ENCODE measurements at regions not wholly inside any gene's neighbourhood (a gene's known extent, or its start where the extent isn't known, plus 50 kb on each side); places are given as distances from the start of the nearest gene placed in this dataset.
A peak's percentile ranks its signal among the peaks of the same experiment; 100 is the strongest.

- no peak overlapping the region for H3K27ac ChIP-seq (ENCODE audit: low read depth, low read length)
- H2AFZ ChIP-seq (ENCODE audit: low read length), result peak overlapping the region; percentile 25
Measured at GRCh38 chr2:61670591-61671501, 132.7 kb upstream of the XPO1 start.

More at GRCh38 chr2:61670591-61671501, 132.7 kb upstream of the XPO1 start:
- H4K5ac ChIP-seq (ENCODE audit: insufficient read length, low read depth, low read length), result no peak overlapping the region
- H3K23me2 ChIP-seq (ENCODE audit: low read depth, low read length), result no peaks in the 10 kb centered on the region
- no peak overlapping the region for H3K4ac ChIP-seq (replicated peaks; ENCODE audit: insufficient read length, low read depth, low read length)
- no peak overlapping the region for H3K9ac ChIP-seq (replicated peaks in 1 of 4; ENCODE audit: extremely low read depth in 1 of 4, low read depth in 3 of 4, low read length in 3 of 4)
- no peaks in the 10 kb centered on the region for H3K79me1 ChIP-seq (ENCODE audit: low read depth, low read length)
- H3K4me2 ChIP-seq (ENCODE audit: insufficient read depth in 1 of 2, low read depth in 2 of 2, low read length in 2 of 2), result peak overlapping the region in 1 of 2 experiments; percentile 17; a peak in 1 of 4 replicates
- H3K9me3 ChIP-seq (ENCODE audit: insufficient read depth in 2 of 2, low read depth in 1 of 2, low read length in 1 of 2), result peaks cover 8 to 12% of the 10 kb centered on the region in 2 experiments; a peak in 3 of 4 replicates
- CTCF ChIA-PET (ENCODE audit: partially characterized antibody), result interaction anchor here (1.4 to 3.6 kb wide), 3 partner anchors 9 to 130 kb away, joined by 3 to 14 read pairs (median 6); no protein-coding TSS in a partner anchor
- no peak overlapping the region for H4K8ac ChIP-seq (ENCODE audit: extremely low read depth, insufficient read depth, low read length)
- H2BK5ac ChIP-seq (ENCODE audit: low read depth, low read length), result no peak overlapping the region
- no peak overlapping the region for H3K14ac ChIP-seq (ENCODE audit: insufficient read length)
- no peak overlapping the region for H2BK20ac ChIP-seq (ENCODE audit: low read length)
- H3K79me2 ChIP-seq (ENCODE audit: control insufficient read depth in 1 of 2, insufficient read depth in 2 of 2, low read length in 2 of 2), result no peaks in the 10 kb centered on the region
- POLR2A ChIA-PET (ENCODE audit: partially characterized antibody), result interaction anchor here (0.9 to 1.3 kb wide), 3 partner anchors 40 to 136 kb away, joined by 3 to 4 read pairs (median 3); no protein-coding TSS in a partner anchor
- no peak overlapping the region for H3K23ac ChIP-seq (ENCODE audit: insufficient read length)
- no peak overlapping the region for H4K91ac ChIP-seq (replicated peaks; ENCODE audit: insufficient read length, low read length)
- no peak overlapping the region for H3K18ac ChIP-seq (ENCODE audit: extremely low read depth, low read length)
- H2BK15ac ChIP-seq (ENCODE audit: low read length), result no peak overlapping the region
- 65% methylated on average over 3 of the region's 3 CpGs; no CpG with 5 or more reads in 1 of the 2 experiments for WGBS, 2 experiments (ENCODE audit: extremely low coverage in 1 of 2, insufficient coverage in 1 of 2, insufficient read length in 1 of 2, insufficient replicate concordance in 2 of 2, low coverage in 1 of 2, low lambda C conversion rate in 2 of 2, missing lambda C conversion rate in 1 of 2)
- no peaks in the 10 kb centered on the region for H4K20me1 ChIP-seq (replicated peaks in 1 of 2; ENCODE audit: control insufficient read depth in 1 of 2, insufficient read depth in 2 of 2, low read length in 2 of 2)
- no peaks in the 10 kb centered on the region for H3K36me3 ChIP-seq (ENCODE audit: control insufficient read depth in 2 of 4, insufficient read depth in 4 of 4, low read length in 3 of 4)
- H3K4me3 ChIP-seq (ENCODE audit: extremely low read depth in 1 of 4, insufficient read depth in 2 of 4, low read depth in 3 of 4, low read length in 4 of 4), result no peak overlapping the region
- H2AK5ac ChIP-seq (ENCODE audit: low read depth, low read length), result no peak overlapping the region
- DNase-seq (ENCODE audit: low read depth in 1 of 2, low spot score in 2 of 2) (no peak), FAIRE-seq (no peak)
- peaks cover 0 to 5% (median 4%) of the 10 kb centered on the region in 4 experiments; a peak in 3 of 7 replicates for H3K4me1 ChIP-seq (replicated peaks in 1 of 4; ENCODE audit: control insufficient read depth in 3 of 4, insufficient read depth in 4 of 4, low read length in 3 of 4)
- H2BK120ac ChIP-seq (replicated peaks; ENCODE audit: low read depth, low read length), result no peak overlapping the region
- TF ChIP-seq POLR2AphosphoS5 (IDR thresholded peaks at IDR 0.05; ENCODE audit: low read depth, low read length), result no peak
- TF ChIP-seq CTBP2 (IDR thresholded peaks at IDR 0.05; ENCODE audit: borderline replicate concordance, insufficient read depth, insufficient read length, low read length), result no peak
- TF ChIP-seq BRCA1 (IDR thresholded peaks at IDR 0.05; ENCODE audit: low read depth, low read length), result no peak
- no peak for TF ChIP-seq ZNF274 (IDR thresholded peaks at IDR 0.05; ENCODE audit: borderline replicate concordance, extremely low read depth, low read length)
- TF ChIP-seq RXRA (IDR thresholded peaks at IDR 0.05; ENCODE audit: insufficient read depth, low read depth, low read length), result no peak
- no peak for TF ChIP-seq MAX (IDR thresholded peaks at IDR 0.05)
- TF ChIP-seq CEBPB (IDR thresholded peaks at IDR 0.05; ENCODE audit: low read depth, low read length), result no peak
- TF ChIP-seq SIX5 (IDR thresholded peaks at IDR 0.05; ENCODE audit: low read depth, low read length), result no peak
- no peak for TF ChIP-seq KDM4A (IDR thresholded peaks at IDR 0.05; ENCODE audit: low read depth, low read length, severe bottlenecking)
- no peak for TF ChIP-seq TBP (IDR thresholded peaks at IDR 0.05; ENCODE audit: low read depth, low read length)
- TF ChIP-seq CBX5 (IDR thresholded peaks at IDR 0.05; ENCODE audit: low read depth, low read length), result no peak
- H3K27me3 ChIP-seq (replicated peaks in 1 of 4; ENCODE audit: control insufficient read depth in 3 of 4, extremely low read depth in 1 of 4, insufficient read depth in 3 of 4, low read length in 3 of 4), result no peaks in the 10 kb centered on the region
- H2BK12ac ChIP-seq (ENCODE audit: low read depth, low read length), result no peak overlapping the region
- no peak overlapping the region for H3K56ac ChIP-seq (replicated peaks; ENCODE audit: insufficient read length, low read depth, low read length)

All from H1 (cell line).